Gastrocnemius medialis (tissue), 4 donors: ENCODE measurements at regions not wholly inside any gene's neighbourhood (a gene's known extent, or its start where the extent isn't known, plus 50 kb on each side); places are given as distances from the start of the nearest gene placed in this dataset.

ENCODE experiments used
- ATAC-seq, 2 donors: fragments of 150-250 bp; one replicate each; pipeline ENCODE4 v1.9.1; 2016
- DNase-seq, 2 donors: peaks; one replicate each; pipeline ENCODE4 v3.0.0-alpha.2; 2019
- H3K27ac ChIP-seq, 4 donors: fragments of 200-600 bp; sonication (generic); 1 replicate in 1 of 4; 2 replicates in 3 of 4; pipeline ENCODE4 v1.5.1; 2016 to 2018; ENCODE audit warnings: mild to moderate bottlenecking in 2 of 4, moderate library complexity in 1 of 4
- H3K27me3 ChIP-seq, 3 donors: fragments of 200-600 bp; sonication (generic) in 2 of 3; 1 replicate in 1 of 3; 2 replicates in 2 of 3; pipeline versions ENCODE4 v1.5.1 to v1.6.0; 2016 to 2019; ENCODE audit warnings: mild to moderate bottlenecking in 1 of 3, moderate library complexity in 1 of 3
- H3K36me3 ChIP-seq, 2 donors: fragments of 200-600 bp; sonication (generic) in 1 of 2; one replicate each; pipeline ENCODE4 v1.5.1; 2017 to 2018
- H3K4me1 ChIP-seq, 2 donors: fragments of 200-600 bp; sonication (generic) in 1 of 2; one replicate each; pipeline ENCODE4 v1.5.1; 2016 to 2017; ENCODE audit warnings: mild to moderate bottlenecking in 2 of 2
- H3K4me3 ChIP-seq, 4 donors: fragments of 200-600 bp; sonication (generic) in 3 of 4; 1 replicate in 1 of 4; 2 replicates in 3 of 4; pipeline ENCODE4 v1.5.1; 2016 to 2019; ENCODE audit warnings: mild to moderate bottlenecking in 2 of 4
- H3K9me3 ChIP-seq, 3 donors: fragments of 200-600 bp; sonication (generic) in 2 of 3; 1 replicate in 1 of 3; 2 replicates in 2 of 3; pipeline ENCODE4 v1.5.1; 2016 to 2019
- CTCF ChIP-seq, 5 experiments: fragments of 450-650 bp in 3 of 5; fragments of 200-600 bp in 2 of 5; sonication (generic) in 2 of 5; IDR thresholded peaks in 4 of 5; conservative IDR thresholded peaks in 1 of 5; 1 replicate in 4 of 5; 2 replicates in 1 of 5; pipeline ENCODE4 v1.5.1; 2016 to 2019; ENCODE audit warnings: antibody characterized with exemption in 5 of 5, mild to moderate bottlenecking in 3 of 5, moderate library complexity in 3 of 5
- POLR2A ChIP-seq, 2 donors: fragments of 450-650 bp; IDR thresholded peaks; one replicate each; pipeline ENCODE4 v1.6.1; 2017; ENCODE audit warnings: antibody characterized with exemption in 2 of 2, mild to moderate bottlenecking in 2 of 2, moderate library complexity in 2 of 2
- in situ Hi-C, 4 donors: fragments of 200-750 bp; cut with MboI; loops; one replicate each; pipeline versions ENCODE4 v1.15.0 to v1.8.0; 2017; ENCODE audit warnings: low sequenced_read_pairs in 4 of 4
- intact Hi-C: fragments of 100-400 bp; cut with DNase I; formaldehyde crosslinking; loops from one replicate; pipeline ENCODE4 v1.15.1; 2023; ENCODE audit warnings: low total_unique reads

- no peak overlapping the region for H3K4me3 ChIP-seq
- TF ChIP-seq POLR2A (IDR thresholded peaks at IDR 0.05) (no peak), CTCF (IDR thresholded peaks at IDR 0.05 in 4 of 5, conservative IDR thresholded peaks at IDR 0.05 in 1 of 5) (no peak)
- DNase-seq = no peak
- ATAC-seq = no peak
- H3K27ac ChIP-seq = no peak overlapping the region
- intact Hi-C loops (no loop called here), in situ Hi-C loops (no loop called here)
- no peaks in the 10 kb centered on the region for H3K9me3 ChIP-seq
- no peaks in the 10 kb centered on the region for H3K4me1 ChIP-seq
- no peaks in the 10 kb centered on the region for H3K27me3 ChIP-seq
- no peaks in the 10 kb centered on the region for H3K36me3 ChIP-seq
Measured at GRCh38 chr7:94127026-94127425, 122.9 kb upstream of the BET1 start.

GRCh38 chr7:94128072-94128471 lies 123.9 kb upstream of the BET1 start:
- no peak overlapping the region for H3K4me3 ChIP-seq
- TF ChIP-seq CTCF (IDR thresholded peaks at IDR 0.05 in 4 of 5, conservative IDR thresholded peaks at IDR 0.05 in 1 of 5) (no peak), POLR2A (IDR thresholded peaks at IDR 0.05) (no peak)
- no peak overlapping the region for H3K27ac ChIP-seq
- ATAC-seq (no peak), DNase-seq (no peak)
- in situ Hi-C loops (no loop called here), intact Hi-C loops (no loop called here)
- no peaks in the 10 kb centered on the region for H3K9me3 ChIP-seq
- H3K27me3 ChIP-seq = no peaks in the 10 kb centered on the region
- no peaks in the 10 kb centered on the region for H3K36me3 ChIP-seq
- H3K4me1 ChIP-seq = no peaks in the 10 kb centered on the region

- ATAC-seq (no peak), DNase-seq (no peak)
- Histone ChIP-seq H3K9me3 (no peaks in the 10 kb centered on the region), H3K4me1 (no peaks in the 10 kb centered on the region), H3K36me3 (no peaks in the 10 kb centered on the region), H3K4me3 (no peak overlapping the region), H3K27ac (no peak overlapping the region), H3K27me3 (peaks cover 0 to 2% (median 0%) of the 10 kb centered on the region in 3 donors)
- TF ChIP-seq POLR2A (IDR thresholded peaks at IDR 0.05) (no peak), CTCF (IDR thresholded peaks at IDR 0.05 in 4 of 5, conservative IDR thresholded peaks at IDR 0.05 in 1 of 5) (no peak)
- in situ Hi-C loops (no loop called here), intact Hi-C loops (no loop called here)
Measured at GRCh38 chr7:94129443-94130140, 125.4 kb upstream of the BET1 start.

- TF ChIP-seq CTCF (IDR thresholded peaks at IDR 0.05 in 4 of 5, conservative IDR thresholded peaks at IDR 0.05 in 1 of 5) = no peak
- DNase-seq (no peak), ATAC-seq (no peak)
- intact Hi-C loops (no loop called here), in situ Hi-C loops (no loop called here)
- Histone ChIP-seq H3K27ac (no peak overlapping the region), H3K4me3 (no peak overlapping the region), H3K9me3 (no peaks in the 10 kb centered on the region), H3K36me3 (no peaks in the 10 kb centered on the region), H3K27me3 (peaks cover 0 to 2% (median 0%) of the 10 kb centered on the region in 3 donors), H3K4me1 (no peaks in the 10 kb centered on the region)
Measured at GRCh38 chr7:94130716-94131115, 126.6 kb upstream of the BET1 start.

- intact Hi-C loops = no loop called here
- TF ChIP-seq CTCF (IDR thresholded peaks at IDR 0.05 in 4 of 5, conservative IDR thresholded peaks at IDR 0.05 in 1 of 5) (no peak), POLR2A (IDR thresholded peaks at IDR 0.05) (no peak)
- H3K9me3 ChIP-seq = no peaks in the 10 kb centered on the region
- no peaks in the 10 kb centered on the region for H3K4me1 ChIP-seq
- ATAC-seq (no peak), DNase-seq (no peak)
- no peak overlapping the region for H3K4me3 ChIP-seq
- H3K27me3 ChIP-seq = peaks cover 0 to 2% (median 0%) of the 10 kb centered on the region in 3 donors
- in situ Hi-C loops = no loop called here
- no peak overlapping the region for H3K27ac ChIP-seq
- no peaks in the 10 kb centered on the region for H3K36me3 ChIP-seq
Measured at GRCh38 chr7:94133460-94133859, 129.3 kb upstream of the BET1 start.
